ENCODE measurements at regions not wholly inside any gene's neighbourhood (a gene's known extent, or its start where the extent isn't known, plus 50 kb on each side); places are given as distances from the start of the nearest gene placed in this dataset.

DNA sequence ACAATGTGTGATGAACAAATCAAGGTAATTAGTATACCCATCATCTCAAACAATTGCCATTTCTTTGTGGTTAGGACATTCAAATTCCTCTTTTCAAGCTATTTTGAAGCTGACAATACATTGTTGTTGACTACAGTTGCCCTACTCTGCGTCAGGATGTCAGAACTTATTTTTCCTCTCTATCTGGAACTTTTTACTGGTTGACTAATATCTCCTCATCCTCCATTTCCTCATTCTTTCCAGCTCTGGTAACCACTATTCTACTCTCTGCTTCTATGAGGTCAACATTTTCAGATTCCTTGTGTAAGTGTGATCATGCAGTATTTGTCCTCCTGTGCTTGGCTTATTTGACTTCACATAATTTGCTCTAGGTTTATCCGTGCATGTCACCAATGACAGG, 240.5 kb upstream of the HS3ST1 start:
- POLR2A ChIA-PET (ENCODE audit: unreplicated experiment) = no interaction called here
- peak; percentile 21 for DNase-seq
- H3K4me1 ChIP-seq (ENCODE audit: insufficient read depth, low read length) = no peaks in the 10 kb centered on the region
- H3K4me2 ChIP-seq (ENCODE audit: low read length) = no peak overlapping the region
- TF ChIP-seq EZH2phosphoT487 (IDR thresholded peaks at IDR 0.05; ENCODE audit: borderline replicate concordance, low read length) (no peak), EZH2 (IDR thresholded peaks at IDR 0.05; ENCODE audit: low read length, unreplicated experiment) (no peak), CTCF (conservative IDR thresholded peaks at IDR 0.05; ENCODE audit: low read depth, low read length) (no peak)
- H2AFZ ChIP-seq (ENCODE audit: low read length) = no peak overlapping the region
- no peaks in the 10 kb centered on the region for H4K20me1 ChIP-seq (ENCODE audit: low read length)
- no peaks in the 10 kb centered on the region for H3K27me3 ChIP-seq (ENCODE audit: low read length)
- no peaks in the 10 kb centered on the region for H3F3A ChIP-seq (ENCODE audit: low read length, unreplicated experiment)
- H3K9ac ChIP-seq (ENCODE audit: low read length) = no peak overlapping the region
- CTCF ChIA-PET = no interaction called here
- H3K79me2 ChIP-seq (ENCODE audit: low read length) = no peaks in the 10 kb centered on the region
- no peak overlapping the region for H3K4me3 ChIP-seq (ENCODE audit: low read length)
- no peaks in the 10 kb centered on the region for H3K9me3 ChIP-seq (ENCODE audit: low read length)
- no peaks in the 10 kb centered on the region for H3K9me2 ChIP-seq (replicated peaks; ENCODE audit: low read length)
- BruUV-seq (replicated peaks) = no TSS peak
- ATAC-seq = no peak
- H3K27ac ChIP-seq (ENCODE audit: low read length) = no peak overlapping the region
- no peaks in the 10 kb centered on the region for H3K36me3 ChIP-seq (ENCODE audit: low read depth, low read length)
- intact Hi-C loops (cut with micrococcal nuclease) = no loop called here

- Histone ChIP-seq H3K27ac (ENCODE audit: low read length) (no peak overlapping the region), H3K4me1 (ENCODE audit: insufficient read depth, low read length) (no peaks in the 10 kb centered on the region), H3K9me3 (ENCODE audit: low read length) (no peaks in the 10 kb centered on the region), H3F3A (ENCODE audit: low read length, unreplicated experiment) (no peaks in the 10 kb centered on the region), H2AFZ (ENCODE audit: low read length) (no peak overlapping the region), H3K4me3 (ENCODE audit: low read length) (no peak overlapping the region), H3K9ac (ENCODE audit: low read length) (no peak overlapping the region), H3K36me3 (ENCODE audit: low read depth, low read length) (no peaks in the 10 kb centered on the region), H3K27me3 (ENCODE audit: low read length) (no peaks in the 10 kb centered on the region), H3K4me2 (ENCODE audit: low read length) (no peak overlapping the region), H4K20me1 (ENCODE audit: low read length) (no peaks in the 10 kb centered on the region), H3K79me2 (ENCODE audit: low read length) (no peaks in the 10 kb centered on the region), H3K9me2 (replicated peaks; ENCODE audit: low read length) (no peaks in the 10 kb centered on the region)
- DNase-seq = no peak
- ChIA-PET POLR2A (ENCODE audit: unreplicated experiment) (no interaction called here), CTCF (no interaction called here)
- intact Hi-C loops (cut with micrococcal nuclease) = no loop called here
- no TSS peak for BruUV-seq (replicated peaks)
- TF ChIP-seq EZH2phosphoT487 (IDR thresholded peaks at IDR 0.05; ENCODE audit: borderline replicate concordance, low read length) = no peak
- no peak for TF ChIP-seq EZH2 (IDR thresholded peaks at IDR 0.05; ENCODE audit: low read length, unreplicated experiment)
- TF ChIP-seq CTCF (conservative IDR thresholded peaks at IDR 0.05; ENCODE audit: low read depth, low read length) = no peak
- ATAC-seq = no peak
These were observed 234.4 kb upstream of the HS3ST1 start for GRCh38 chr4:11663114-11663513.

DNA sequence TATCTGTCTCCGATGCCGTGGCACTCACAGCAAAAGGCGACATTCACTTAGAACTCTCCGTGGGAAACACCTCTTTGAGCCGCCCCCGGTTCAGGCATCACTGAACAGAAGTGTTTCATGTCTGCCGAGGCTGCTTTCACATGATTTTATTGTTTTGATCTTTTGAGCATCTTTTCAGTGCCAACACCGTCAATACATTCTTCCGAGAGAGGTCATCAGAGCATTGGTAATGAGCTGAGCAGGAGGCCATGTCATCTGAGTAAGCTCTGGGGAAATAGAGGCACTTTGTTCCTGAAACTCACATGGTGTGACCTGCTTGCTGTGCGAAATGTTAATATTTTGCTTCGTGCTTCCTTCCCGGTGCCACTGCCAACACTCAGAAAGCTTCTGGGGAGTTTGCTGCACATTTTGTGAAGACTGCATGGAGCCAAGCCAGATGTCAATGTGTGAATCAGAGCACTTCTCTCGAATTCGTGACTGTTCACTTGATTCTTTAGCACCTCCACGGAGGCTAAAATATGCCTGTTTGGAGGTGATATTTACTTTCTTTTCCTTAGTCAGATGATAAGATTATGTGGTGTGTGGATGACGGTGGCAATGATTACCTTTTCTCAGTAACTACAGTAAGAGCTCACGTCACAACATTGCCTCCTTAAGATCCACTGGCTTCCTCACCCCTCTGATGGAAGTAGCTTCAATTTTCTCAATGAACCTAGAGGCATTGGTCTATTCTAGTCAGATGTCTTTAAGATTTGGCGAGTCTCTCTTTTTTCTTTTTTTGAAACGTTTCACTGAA, 222.3 kb upstream of the HS3ST1 start:
- Histone ChIP-seq H3F3A (ENCODE audit: low read length, unreplicated experiment) (no peaks in the 10 kb centered on the region), H4K20me1 (ENCODE audit: low read length) (no peaks in the 10 kb centered on the region), H3K4me2 (ENCODE audit: low read length) (peak overlapping the region; percentile 78), H3K27me3 (ENCODE audit: low read length) (no peaks in the 10 kb centered on the region), H3K9me2 (replicated peaks; ENCODE audit: low read length) (no peaks in the 10 kb centered on the region), H3K4me3 (ENCODE audit: low read length) (peak overlapping the region; percentile 51), H3K4me1 (ENCODE audit: insufficient read depth, low read length) (peaks cover 8% of the 10 kb centered on the region), H3K9me3 (ENCODE audit: low read length) (no peaks in the 10 kb centered on the region), H3K9ac (ENCODE audit: low read length) (peak overlapping the region; percentile 68), H3K27ac (ENCODE audit: low read length) (peak overlapping the region; percentile 69), H2AFZ (ENCODE audit: low read length) (peak overlapping the region; percentile 79), H3K36me3 (ENCODE audit: low read depth, low read length) (no peaks in the 10 kb centered on the region), H3K79me2 (ENCODE audit: low read length) (no peaks in the 10 kb centered on the region)
- ChIA-PET POLR2A (ENCODE audit: unreplicated experiment) (interaction anchor here (0.6 kb wide), 1 partner anchor 19 kb away, joined by 10 read pairs; no protein-coding TSS in a partner anchor), CTCF (interaction anchor here (0.7 kb wide), 1 partner anchor 303 kb away, joined by 4 read pairs; no protein-coding TSS in a partner anchor)
- intact Hi-C loops (cut with micrococcal nuclease) = loop anchor here (1.0 to 5.0 kb wide), 2 partner anchors 46 to 69 kb away; no protein-coding TSS in a partner anchor
- no peak for TF ChIP-seq EZH2 (IDR thresholded peaks at IDR 0.05; ENCODE audit: low read length, unreplicated experiment)
- TF ChIP-seq CTCF (conservative IDR thresholded peaks at IDR 0.05; ENCODE audit: low read depth, low read length) = 0 out of 2 replicates have a peak, but pooled peaks have one; percentile 11
- DNase-seq = peak; percentile 50
- ATAC-seq = peak; percentile 73
- BruUV-seq (replicated peaks) = no TSS peak

Measured in PC-3 (cell line).